ENCODE measurements at regions not wholly inside any gene's neighbourhood (a gene's known extent, or its start where the extent isn't known, plus 50 kb on each side); places are given as distances from the start of the nearest gene placed in this dataset.

DNA sequence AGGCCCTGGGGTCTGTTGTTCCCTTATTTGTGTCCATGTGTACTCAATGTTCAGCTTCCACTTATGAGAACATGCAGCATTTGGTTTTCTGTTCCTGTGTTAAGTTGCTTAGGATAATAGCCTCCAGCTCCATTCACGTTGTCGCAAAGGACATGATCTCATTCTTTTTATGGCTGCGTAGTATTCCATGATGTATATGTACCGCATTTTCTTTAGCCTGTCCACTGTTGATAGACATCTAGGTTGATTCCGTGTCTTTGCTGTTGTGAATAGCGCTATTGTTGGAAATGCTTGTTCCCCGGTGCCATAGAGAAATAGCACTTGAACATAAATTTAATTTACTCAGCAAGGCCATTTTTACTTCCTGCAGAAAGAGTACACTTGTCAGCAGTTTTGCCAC lies 51.3 kb upstream of the EPAS1 start:
- DNase-seq (ENCODE audit: low read depth, low spot score) = no peak
- H3K9ac ChIP-seq (replicated peaks; ENCODE audit: extremely low read depth, insufficient read depth, low read length) = no peak overlapping the region
- ChIA-PET POLR2A (no interaction called here), CTCF (no interaction called here)
- H3K9me3 ChIP-seq (replicated peaks; ENCODE audit: control insufficient read depth, insufficient read depth, low read length) = no peaks in the 10 kb centered on the region
- TF ChIP-seq JUN (IDR thresholded peaks at IDR 0.05; ENCODE audit: borderline replicate concordance, insufficient read depth, insufficient read length, low read depth) (no peak), POLR2AphosphoS5 (IDR thresholded peaks at IDR 0.05; ENCODE audit: insufficient read depth, low read depth, low read length) (no peak)
- no peak for FAIRE-seq
- H3K4me1 ChIP-seq (ENCODE audit: control insufficient read depth, extremely low read depth, insufficient read depth, low read length) = peaks cover 15% of the 10 kb centered on the region
- dilution Hi-C loops (cut with MboI; ENCODE audit: extremely low pct_ligation_motif_present, low sequenced_read_pairs) = no loop called here
- H3K4me2 ChIP-seq (ENCODE audit: insufficient read depth, low read length) = no peak overlapping the region
- H3K9me1 ChIP-seq (replicated peaks; ENCODE audit: control insufficient read depth, extremely low read depth, insufficient read depth, low read length) = no peaks in the 10 kb centered on the region
- no peaks in the 10 kb centered on the region for H3K36me3 ChIP-seq (ENCODE audit: control insufficient read depth in 2 of 2, extremely low read depth in 1 of 2, insufficient read depth in 2 of 2, low read length in 2 of 2)
- H2AFZ ChIP-seq (ENCODE audit: low read depth, low read length) = no peak overlapping the region
- H4K20me1 ChIP-seq (replicated peaks; ENCODE audit: control insufficient read depth, extremely low read depth, insufficient read depth, low read length) = no peaks in the 10 kb centered on the region
- no peak overlapping the region for H3K27ac ChIP-seq (ENCODE audit: insufficient read depth, low read depth, low read length)
- BruUV-seq (replicated peaks) = no TSS peak
- H3K79me2 ChIP-seq (ENCODE audit: control insufficient read depth, insufficient read depth, low read length) = no peaks in the 10 kb centered on the region
- H3K27me3 ChIP-seq (ENCODE audit: control insufficient read depth in 2 of 2, insufficient read depth in 2 of 2, low read length in 2 of 2) = no peaks in the 10 kb centered on the region
- H3K4me3 ChIP-seq (replicated peaks in 1 of 3; ENCODE audit: insufficient read depth in 1 of 3, low read depth in 1 of 3, low read length in 3 of 3) = no peak overlapping the region
- intact Hi-C loops (cut with micrococcal nuclease) = no loop called here

DNA sequence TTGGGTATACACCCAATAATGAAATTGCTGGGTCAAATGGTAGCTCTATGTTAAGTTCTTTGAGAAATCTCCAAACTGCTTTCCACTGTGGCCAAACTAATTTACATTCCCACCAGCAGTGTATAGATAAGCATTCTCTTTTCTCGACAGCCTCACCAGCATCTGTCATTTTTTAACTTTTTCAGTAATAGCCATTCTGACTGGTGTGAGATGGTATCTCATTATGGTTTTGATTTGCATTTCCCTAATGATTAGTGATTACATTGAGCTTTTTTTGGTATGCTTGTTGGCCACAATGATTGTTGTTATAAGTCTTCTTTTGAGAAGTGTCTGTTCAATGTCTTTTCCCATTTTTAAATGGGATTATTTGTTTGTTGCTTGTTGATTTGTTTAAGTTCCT lies 50.4 kb upstream of the EPAS1 start:
- FAIRE-seq (no peak), DNase-seq (ENCODE audit: low read depth, low spot score) (no peak)
- intact Hi-C loops (cut with micrococcal nuclease) (no loop called here), dilution Hi-C loops (cut with MboI; ENCODE audit: extremely low pct_ligation_motif_present, low sequenced_read_pairs) (no loop called here)
- Histone ChIP-seq H3K4me1 (ENCODE audit: control insufficient read depth, extremely low read depth, insufficient read depth, low read length) (peaks cover 6% of the 10 kb centered on the region), H3K27ac (ENCODE audit: insufficient read depth, low read depth, low read length) (no peak overlapping the region), H3K9me3 (replicated peaks; ENCODE audit: control insufficient read depth, insufficient read depth, low read length) (no peaks in the 10 kb centered on the region), H2AFZ (ENCODE audit: low read depth, low read length) (no peak overlapping the region), H4K20me1 (replicated peaks; ENCODE audit: control insufficient read depth, extremely low read depth, insufficient read depth, low read length) (no peaks in the 10 kb centered on the region), H3K4me2 (ENCODE audit: insufficient read depth, low read length) (no peak overlapping the region), H3K9ac (replicated peaks; ENCODE audit: extremely low read depth, insufficient read depth, low read length) (no peak overlapping the region), H3K4me3 (replicated peaks in 1 of 3; ENCODE audit: insufficient read depth in 1 of 3, low read depth in 1 of 3, low read length in 3 of 3) (no peak overlapping the region), H3K9me1 (replicated peaks; ENCODE audit: control insufficient read depth, extremely low read depth, insufficient read depth, low read length) (no peaks in the 10 kb centered on the region), H3K36me3 (ENCODE audit: control insufficient read depth in 2 of 2, extremely low read depth in 1 of 2, insufficient read depth in 2 of 2, low read length in 2 of 2) (no peaks in the 10 kb centered on the region), H3K27me3 (ENCODE audit: control insufficient read depth in 2 of 2, insufficient read depth in 2 of 2, low read length in 2 of 2) (no peaks in the 10 kb centered on the region), H3K79me2 (ENCODE audit: control insufficient read depth, insufficient read depth, low read length) (no peaks in the 10 kb centered on the region)
- TF ChIP-seq GATA2 (IDR thresholded peaks at IDR 0.05; ENCODE audit: insufficient read depth, insufficient read length, low read depth, low read length) = no peak
- ChIA-PET POLR2A (no interaction called here), CTCF (interaction anchor here (2.0 kb wide), 1 partner anchor 21 kb away, joined by 5 read pairs; no protein-coding TSS in a partner anchor)
- BruUV-seq (replicated peaks) = no TSS peak

Data from endothelial cell of umbilical vein (primary cell).